ENCODE measurements at regions not wholly inside any gene's neighbourhood (a gene's known extent, or its start where the extent isn't known, plus 50 kb on each side); places are given as distances from the start of the nearest gene placed in this dataset.

DNA sequence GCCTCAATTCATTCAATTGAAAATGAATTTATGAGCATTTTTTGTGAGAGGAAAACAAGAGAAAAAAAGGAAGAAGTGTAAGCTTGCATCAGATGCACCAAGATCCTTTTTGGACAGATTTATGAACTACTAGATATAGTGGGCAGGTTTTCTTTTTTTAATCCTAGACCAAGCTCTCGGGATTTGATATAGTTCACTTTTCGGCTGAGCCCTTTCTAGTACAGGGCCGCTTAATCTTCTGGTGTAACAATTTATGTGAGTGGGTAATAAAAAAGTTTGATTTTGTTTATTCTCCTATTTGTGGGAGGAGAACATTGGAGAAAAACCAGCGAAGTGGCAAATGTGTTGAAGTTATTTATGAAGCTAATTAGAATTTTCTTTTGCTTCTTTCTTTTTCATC lies 538.0 kb downstream of the UTRN start:
- H3K9me3 ChIP-seq (replicated peaks): no peaks in the 10 kb centered on the region
- H3K36me3 ChIP-seq: peaks cover 23% of the 10 kb centered on the region
- H3K27me3 ChIP-seq (replicated peaks): no peaks in the 10 kb centered on the region
- no peak overlapping the region for H3K27ac ChIP-seq
- no peak for DNase-seq (ENCODE audit: low read depth in 1 of 2, low spot score in 2 of 2)
- no peaks in the 10 kb centered on the region for H3K4me1 ChIP-seq (replicated peaks)
- no peak overlapping the region for H3K4me3 ChIP-seq

DNA sequence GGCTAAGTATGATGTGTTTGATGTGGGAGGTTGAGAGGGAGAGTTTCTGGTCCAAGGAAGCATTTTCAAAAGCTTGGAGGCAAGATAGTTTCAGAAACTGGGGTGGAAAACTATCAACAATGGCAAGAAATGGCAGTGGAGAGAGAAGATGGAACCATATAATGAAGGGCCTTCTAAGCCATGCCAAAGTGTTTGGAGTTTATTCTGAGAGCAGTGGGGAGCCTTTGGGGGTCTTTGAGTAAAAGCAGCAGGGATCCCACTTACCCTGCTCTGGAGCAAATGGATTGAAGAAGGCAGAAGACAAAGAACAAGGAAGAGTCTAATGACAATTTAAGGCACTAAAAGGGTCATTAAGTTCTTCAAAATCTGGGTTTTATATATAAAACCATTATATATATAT lies 538.9 kb downstream of the UTRN start:
- Histone ChIP-seq H3K36me3 (peaks cover 32% of the 10 kb centered on the region), H3K27me3 (replicated peaks) (no peaks in the 10 kb centered on the region), H3K27ac (no peak overlapping the region), H3K4me3 (no peak overlapping the region), H3K9me3 (replicated peaks) (no peaks in the 10 kb centered on the region), H3K4me1 (replicated peaks) (no peaks in the 10 kb centered on the region)
- DNase-seq (ENCODE audit: low read depth in 1 of 2, low spot score in 2 of 2): no peak

- DNase-seq (ENCODE audit: low read depth in 1 of 2, low spot score in 2 of 2): no peak
- Histone ChIP-seq H3K4me1 (replicated peaks) (no peaks in the 10 kb centered on the region), H3K27me3 (replicated peaks) (no peaks in the 10 kb centered on the region), H3K9me3 (replicated peaks) (no peaks in the 10 kb centered on the region), H3K27ac (no peak overlapping the region), H3K36me3 (peaks cover 63% of the 10 kb centered on the region), H3K4me3 (no peak overlapping the region)
Measured at GRCh38 chr6:144834426-144835038, 549.4 kb downstream of the UTRN start.

DNA sequence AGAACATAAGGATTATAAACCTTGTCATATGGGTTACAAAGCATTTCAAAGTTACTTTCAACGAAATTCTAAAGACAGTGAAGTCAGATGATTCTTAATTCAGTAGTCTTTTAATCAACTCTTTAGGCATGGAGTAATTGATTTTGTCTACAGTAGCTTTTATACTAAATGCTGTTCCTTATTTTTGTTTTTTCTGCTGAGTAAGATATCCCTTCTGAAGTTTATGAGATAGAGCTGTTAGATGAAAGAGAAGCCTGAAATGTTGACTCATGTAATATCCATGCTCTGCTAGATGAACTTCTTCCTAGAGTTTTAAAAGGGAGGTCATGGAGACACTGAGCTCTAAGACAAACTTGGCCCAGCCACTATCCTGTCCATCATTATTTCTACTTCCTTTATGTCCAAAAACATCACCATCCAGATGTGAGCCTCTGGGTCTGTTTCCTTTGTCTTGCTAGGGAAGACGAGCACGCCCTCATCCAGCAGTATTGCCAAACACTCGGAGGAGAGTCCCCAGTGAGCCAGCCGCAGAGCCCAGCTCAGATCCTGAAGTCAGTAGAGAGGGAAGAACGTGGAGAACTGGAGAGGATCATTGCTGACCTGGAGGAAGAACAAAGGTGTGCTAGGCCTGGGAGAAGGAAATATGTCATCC lies 550.3 kb downstream of the UTRN start:
- H3K36me3 ChIP-seq: peaks cover 67% of the 10 kb centered on the region
- H3K9me3 ChIP-seq (replicated peaks): no peaks in the 10 kb centered on the region
- no peaks in the 10 kb centered on the region for H3K4me1 ChIP-seq (replicated peaks)
- H3K27ac ChIP-seq: no peak overlapping the region
- H3K4me3 ChIP-seq: no peak overlapping the region
- no peak for DNase-seq (ENCODE audit: low read depth in 1 of 2, low spot score in 2 of 2)
- H3K27me3 ChIP-seq (replicated peaks): no peaks in the 10 kb centered on the region

DNA sequence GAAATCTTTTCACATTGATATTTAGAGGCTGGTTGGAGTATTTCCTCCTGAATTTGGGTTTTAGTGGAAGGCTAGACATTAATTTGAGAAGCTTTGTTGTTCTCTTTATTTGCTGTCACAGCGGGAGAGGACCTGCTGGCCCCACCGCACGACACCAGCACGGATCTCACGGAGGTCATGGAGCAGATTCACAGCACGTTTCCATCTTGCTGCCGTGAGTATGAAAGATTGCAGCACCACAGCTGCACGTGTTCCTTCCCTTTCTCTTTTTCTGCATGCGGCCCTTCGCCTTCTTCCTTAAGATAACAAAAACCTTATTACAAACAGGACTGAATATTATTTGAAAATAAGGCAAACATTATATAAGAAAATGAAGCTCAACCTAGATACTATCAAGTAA lies 555.5 kb downstream of the UTRN start:
- no peak overlapping the region for H3K27ac ChIP-seq
- no peaks in the 10 kb centered on the region for H3K9me3 ChIP-seq (replicated peaks)
- H3K27me3 ChIP-seq (replicated peaks): no peaks in the 10 kb centered on the region
- no peaks in the 10 kb centered on the region for H3K4me1 ChIP-seq (replicated peaks)
- H3K36me3 ChIP-seq: peaks cover 55% of the 10 kb centered on the region
- DNase-seq (ENCODE audit: low read depth in 1 of 2, low spot score in 2 of 2): no peak
- no peak overlapping the region for H3K4me3 ChIP-seq

DNA sequence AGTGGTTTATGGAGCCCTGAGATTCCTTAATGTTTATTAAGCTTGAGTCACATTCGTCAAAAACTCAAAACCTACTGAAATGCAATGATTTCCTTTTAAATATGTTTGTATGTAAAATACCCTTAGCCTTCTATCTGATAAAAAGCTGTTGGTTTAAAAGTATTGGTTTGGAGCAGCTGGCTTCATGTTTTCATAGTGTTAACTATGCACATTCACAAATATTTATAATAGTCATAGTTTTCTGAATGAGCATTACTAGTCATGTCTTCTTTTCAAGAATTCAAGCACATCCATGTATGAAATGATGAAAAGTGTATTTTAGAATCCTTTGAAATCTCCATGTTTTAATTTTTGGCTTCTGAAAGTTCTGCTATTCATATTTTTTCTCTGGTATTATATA lies 558.6 kb downstream of the UTRN start:
- no peak overlapping the region for H3K27ac ChIP-seq
- no peaks in the 10 kb centered on the region for H3K4me1 ChIP-seq (replicated peaks)
- H3K27me3 ChIP-seq (replicated peaks): no peaks in the 10 kb centered on the region
- no peak for DNase-seq (ENCODE audit: low read depth in 1 of 2, low spot score in 2 of 2)
- H3K9me3 ChIP-seq (replicated peaks): no peaks in the 10 kb centered on the region
- H3K4me3 ChIP-seq: no peak overlapping the region
- peaks cover 45% of the 10 kb centered on the region for H3K36me3 ChIP-seq

DNA sequence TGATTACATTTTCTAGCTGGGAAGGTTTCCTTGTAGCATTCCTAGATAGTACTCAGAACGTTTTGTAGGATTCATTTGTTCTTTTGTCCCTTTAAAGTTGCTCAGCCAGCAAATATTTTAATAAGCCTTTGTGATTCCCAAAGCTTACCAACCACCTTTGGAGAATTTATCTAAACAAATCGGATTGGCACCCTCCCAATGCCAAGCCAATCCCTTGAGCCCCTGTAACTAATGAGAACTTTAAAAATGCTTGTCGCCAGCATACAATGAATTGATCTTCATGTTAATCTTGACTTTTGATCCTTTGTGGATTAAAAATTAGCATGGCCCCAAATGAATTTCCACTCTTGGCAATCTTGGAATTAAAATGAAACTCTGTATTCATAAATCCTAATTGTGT lies 559.5 kb downstream of the UTRN start:
- no peak for DNase-seq (ENCODE audit: low read depth in 1 of 2, low spot score in 2 of 2)
- no peaks in the 10 kb centered on the region for H3K27me3 ChIP-seq (replicated peaks)
- no peaks in the 10 kb centered on the region for H3K9me3 ChIP-seq (replicated peaks)
- no peaks in the 10 kb centered on the region for H3K4me1 ChIP-seq (replicated peaks)
- no peak overlapping the region for H3K4me3 ChIP-seq
- H3K36me3 ChIP-seq: peaks cover 37% of the 10 kb centered on the region
- no peak overlapping the region for H3K27ac ChIP-seq

GRCh38 chr6:144845186-144845585 lies 560.1 kb downstream of the UTRN start:
- Histone ChIP-seq H3K27ac (no peak overlapping the region), H3K4me3 (no peak overlapping the region), H3K4me1 (replicated peaks) (no peaks in the 10 kb centered on the region), H3K9me3 (replicated peaks) (no peaks in the 10 kb centered on the region), H3K27me3 (replicated peaks) (no peaks in the 10 kb centered on the region), H3K36me3 (peaks cover 36% of the 10 kb centered on the region)
- no peak for DNase-seq (ENCODE audit: low read depth in 1 of 2, low spot score in 2 of 2)

GRCh38 chr6:144847916-144848315 lies 562.8 kb downstream of the UTRN start:
- no peak overlapping the region for H3K27ac ChIP-seq
- peaks cover 33% of the 10 kb centered on the region for H3K36me3 ChIP-seq
- H3K4me1 ChIP-seq (replicated peaks): no peaks in the 10 kb centered on the region
- H3K27me3 ChIP-seq (replicated peaks): no peaks in the 10 kb centered on the region
- H3K9me3 ChIP-seq (replicated peaks): no peaks in the 10 kb centered on the region
- H3K4me3 ChIP-seq: no peak overlapping the region
- no peak for DNase-seq (ENCODE audit: low read depth in 1 of 2, low spot score in 2 of 2)

- Histone ChIP-seq H3K9me3 (replicated peaks) (no peaks in the 10 kb centered on the region), H3K27me3 (replicated peaks) (no peaks in the 10 kb centered on the region), H3K4me3 (no peak overlapping the region), H3K36me3 (peaks cover 28% of the 10 kb centered on the region; the same call in 1 of the 2 replicates), H3K4me1 (replicated peaks) (no peaks in the 10 kb centered on the region), H3K27ac (no peak overlapping the region)
- no peak for DNase-seq (ENCODE audit: low read depth in 1 of 2, low spot score in 2 of 2)
Measured at GRCh38 chr6:144849920-144850319, 564.8 kb downstream of the UTRN start.

- Histone ChIP-seq H3K4me3 (no peak overlapping the region), H3K27me3 (replicated peaks) (no peaks in the 10 kb centered on the region), H3K27ac (no peak overlapping the region), H3K9me3 (replicated peaks) (no peaks in the 10 kb centered on the region), H3K4me1 (replicated peaks) (no peaks in the 10 kb centered on the region), H3K36me3 (peaks cover 10% of the 10 kb centered on the region; the same call in 1 of the 2 replicates)
- no peak for DNase-seq (ENCODE audit: low read depth in 1 of 2, low spot score in 2 of 2)
Measured at GRCh38 chr6:144853603-144854002, 568.5 kb downstream of the UTRN start.

DNA sequence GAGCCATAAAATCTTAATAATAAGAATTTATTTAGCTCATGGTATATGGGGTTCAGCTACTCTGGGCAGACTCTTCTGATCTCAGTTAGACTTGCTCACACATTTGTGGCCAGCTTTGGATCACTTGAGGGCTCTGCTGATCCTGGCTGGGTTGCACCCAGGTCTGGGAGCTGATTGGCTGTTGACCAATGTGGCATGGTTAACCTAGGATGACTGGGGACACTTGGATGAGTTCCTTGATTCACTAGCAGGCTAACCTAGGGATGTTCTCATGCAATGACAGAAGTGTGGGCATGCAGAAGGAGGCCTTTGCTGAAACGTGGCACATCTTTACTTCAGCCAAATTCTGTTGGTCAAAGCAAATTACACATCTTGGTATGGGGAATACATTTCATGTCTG lies 569.5 kb downstream of the UTRN start:
- Histone ChIP-seq H3K4me1 (replicated peaks) (no peaks in the 10 kb centered on the region), H3K4me3 (no peak overlapping the region), H3K27ac (no peak overlapping the region), H3K27me3 (replicated peaks) (no peaks in the 10 kb centered on the region), H3K36me3 (peaks cover 10% of the 10 kb centered on the region; the same call in 1 of the 2 replicates), H3K9me3 (replicated peaks) (no peaks in the 10 kb centered on the region)
- DNase-seq (ENCODE audit: low read depth in 1 of 2, low spot score in 2 of 2): no peak

- no peak for DNase-seq (ENCODE audit: low read depth in 1 of 2, low spot score in 2 of 2)
- Histone ChIP-seq H3K27ac (no peak overlapping the region), H3K9me3 (replicated peaks) (no peaks in the 10 kb centered on the region), H3K36me3 (peaks cover 10% of the 10 kb centered on the region; the same call in 1 of the 2 replicates), H3K27me3 (replicated peaks) (no peaks in the 10 kb centered on the region), H3K4me3 (no peak overlapping the region), H3K4me1 (replicated peaks) (no peaks in the 10 kb centered on the region)
Measured at GRCh38 chr6:144855375-144855774, 570.2 kb downstream of the UTRN start.

GRCh38 chr6:144855812-144856531 lies 570.8 kb downstream of the UTRN start:
- no peaks in the 10 kb centered on the region for H3K9me3 ChIP-seq (replicated peaks)
- no peak for DNase-seq (ENCODE audit: low read depth in 1 of 2, low spot score in 2 of 2)
- peaks cover 6% of the 10 kb centered on the region; the same call in 1 of the 2 replicates for H3K36me3 ChIP-seq
- H3K27me3 ChIP-seq (replicated peaks): no peaks in the 10 kb centered on the region
- no peak overlapping the region for H3K27ac ChIP-seq
- H3K4me3 ChIP-seq: no peak overlapping the region
- H3K4me1 ChIP-seq (replicated peaks): no peaks in the 10 kb centered on the region

Measured in SJSA1 (cell line).